HEK293 (cell line): ENCODE measurements at regions not wholly inside any gene's neighbourhood (a gene's known extent, or its start where the extent isn't known, plus 50 kb on each side); places are given as distances from the start of the nearest gene placed in this dataset.
"Not testable (repeated sequence)": the region's sequence is repeated elsewhere in the genome, so short reads cannot be mapped to it uniquely, and the experiment has no call there.

ENCODE experiments used
- CTCF ChIA-PET: fragments of 350-600 bp; formaldehyde crosslinking; extraction: SDS; loops from one replicate; lab custom pipeline; 2021; ENCODE audit warnings: antibody characterized with exemption; lab: Yijun Ruan, JAX
- POLR2A ChIA-PET: fragments of 300-600 bp; formaldehyde crosslinking; extraction: SDS; loops from one replicate; lab custom pipeline; 2020; ENCODE audit warnings: antibody characterized with exemption, inconsistent platforms; lab: Yijun Ruan, JAX
- H3K27ac ChIP-seq: fragments of 200-500 bp; sonication (Bioruptor generic); 2 replicates; pipeline ENCODE4 v1.5.1; 2014; ENCODE audit warnings: low read depth, low read length, control low read depth, inconsistent platforms; ENCODE audit errors: extremely low read depth
- H3K36me3 ChIP-seq, 2 experiments: fragments of 200-500 bp in 1 of 2; sonication (Bioruptor generic) in 1 of 2; 1 replicate in 1 of 2; 2 replicates in 1 of 2; pipeline ENCODE4 v1.5.1; 2014 to 2017; ENCODE audit warnings: inconsistent platforms in 2 of 2, low read length in 2 of 2; ENCODE audit not compliant: control insufficient read depth in 2 of 2, insufficient read depth in 1 of 2
- H3K4me1 ChIP-seq: fragments of 200-500 bp; sonication (Bioruptor generic); 2 replicates; pipeline ENCODE4 v1.5.1; 2014; ENCODE audit warnings: mild to moderate bottlenecking, low read length, inconsistent platforms; ENCODE audit not compliant: control insufficient read depth, insufficient read depth
- H3K4me3 ChIP-seq: 2 replicates; pipeline ENCODE4 v1.5.1; 2011; ENCODE audit warnings: low read depth, mild to moderate bottlenecking, control low read depth, low read length, moderate library complexity
- H3K9me3 ChIP-seq: fragments of 200-500 bp; sonication (Bioruptor generic); 2 replicates; pipeline ENCODE4 v1.5.1; 2014; ENCODE audit warnings: low read depth, low read length, inconsistent platforms; ENCODE audit not compliant: control insufficient read depth, insufficient read depth
- GFI1B ChIP-seq: fragments of 450-650 bp; formaldehyde crosslinking; IDR thresholded peaks from 2 replicates; pipeline ENCODE4 v1.5.1; 2016; ENCODE audit warnings: missing biosample characterization, missing genetic modification characterization
- MEIS1 ChIP-seq: sonication (generic); formaldehyde crosslinking; IDR thresholded peaks from 2 replicates; pipeline ENCODE4 v1.8.1; 2022; ENCODE audit warnings: missing genetic modification reagents, mild to moderate bottlenecking, borderline replicate concordance
- PATZ1 ChIP-seq: fragments of 450-650 bp; formaldehyde crosslinking; IDR thresholded peaks from 2 replicates; pipeline ENCODE4 v1.5.1; 2016; ENCODE audit warnings: missing biosample characterization, missing genetic modification characterization
- ZBTB48 ChIP-seq: fragments of 450-650 bp; formaldehyde crosslinking; IDR thresholded peaks from 2 replicates; pipeline ENCODE4 v1.5.1; 2016; ENCODE audit warnings: missing biosample characterization, missing genetic modification characterization
- ZBTB7A ChIP-seq: fragments of 450-650 bp; formaldehyde crosslinking; IDR thresholded peaks from 2 replicates; pipeline ENCODE4 v1.5.1; 2016; ENCODE audit warnings: low read depth, missing biosample characterization, missing genetic modification characterization
- ZNF112 ChIP-seq: fragments of 450-650 bp; formaldehyde crosslinking; IDR thresholded peaks from 2 replicates; pipeline ENCODE4 v1.5.0; 2017; ENCODE audit warnings: missing biosample characterization, missing genetic modification characterization
- ZNF16 ChIP-seq: fragments of 450-650 bp; formaldehyde crosslinking; IDR thresholded peaks from 2 replicates; pipeline ENCODE4 v1.5.1; 2016; ENCODE audit warnings: low read depth, missing biosample characterization, missing genetic modification characterization
- ZNF19 ChIP-seq: fragments of 450-650 bp; formaldehyde crosslinking; IDR thresholded peaks from 2 replicates; pipeline ENCODE4; 2016; ENCODE audit warnings: missing biosample characterization, missing genetic modification characterization, low read depth
- ZNF341 ChIP-seq: fragments of 450-650 bp; formaldehyde crosslinking; IDR thresholded peaks from 2 replicates; pipeline ENCODE4; 2016; ENCODE audit warnings: low read depth, missing biosample characterization, missing genetic modification characterization
- ZNF362 ChIP-seq: fragments of 450-650 bp; formaldehyde crosslinking; IDR thresholded peaks from 2 replicates; pipeline ENCODE4 v1.5.1; 2016; ENCODE audit warnings: missing biosample characterization, missing genetic modification characterization
- ZNF561 ChIP-seq: fragments of 450-650 bp; IDR thresholded peaks from 2 replicates; pipeline ENCODE4 v1.5.1; 2018; ENCODE audit warnings: missing biosample characterization, missing genetic modification characterization, borderline replicate concordance
- ZNF747 ChIP-seq: fragments of 450-650 bp; formaldehyde crosslinking; IDR thresholded peaks from 2 replicates; pipeline ENCODE4 v1.5.1; 2016; ENCODE audit warnings: missing biosample characterization, missing genetic modification characterization
- ZNF76 ChIP-seq: fragments of 450-650 bp; formaldehyde crosslinking; IDR thresholded peaks from 2 replicates; pipeline ENCODE4; 2016; ENCODE audit warnings: low read depth, missing biosample characterization, missing genetic modification characterization, borderline replicate concordance
- ZNF792 ChIP-seq: fragments of 450-650 bp; formaldehyde crosslinking; IDR thresholded peaks from 2 replicates; pipeline ENCODE4 v1.5.1; 2016; ENCODE audit warnings: missing biosample characterization, missing genetic modification characterization
- TF ChIP-seq, protein P1 (sequence below): fragments of 450-650 bp; formaldehyde crosslinking; IDR thresholded peaks from 2 replicates; pipeline ENCODE4 v1.5.1; 2016; ENCODE audit warnings: missing biosample characterization, missing genetic modification characterization, borderline replicate concordance
- TF ChIP-seq, protein P2 (sequence below): fragments of 450-650 bp; formaldehyde crosslinking; IDR thresholded peaks from 2 replicates; pipeline ENCODE4 v1.5.1; 2016; ENCODE audit warnings: missing biosample characterization, missing genetic modification characterization
- TF ChIP-seq, protein P3 (sequence below): fragments of 450-650 bp; formaldehyde crosslinking; IDR thresholded peaks from 2 replicates; pipeline ENCODE4 v1.5.1; 2016; ENCODE audit warnings: missing biosample characterization, missing genetic modification characterization

DNA sequence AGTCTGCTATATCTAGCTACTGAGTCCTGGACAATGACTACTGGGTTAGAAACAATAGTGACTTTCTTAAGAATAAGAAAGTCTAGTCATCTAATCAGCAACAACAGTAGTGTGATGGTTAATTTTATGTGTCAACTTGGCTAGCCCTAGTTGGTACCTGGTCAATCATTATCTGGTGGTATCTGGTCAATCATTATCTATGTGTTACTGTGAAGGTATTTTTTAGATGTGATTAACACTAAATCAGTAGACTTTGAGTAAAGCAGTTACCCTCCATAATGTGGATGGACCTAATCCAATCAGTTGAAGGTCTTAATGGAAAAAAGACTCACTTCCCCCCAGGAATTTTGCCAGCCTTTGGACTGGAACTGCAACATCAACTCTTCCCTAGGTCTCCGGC is 312.6 kb downstream of the SIPA1L2 start:
- POLR2A ChIA-PET = no interaction called here
- Histone ChIP-seq H3K9me3 (no peaks in the 10 kb centered on the region), H3K36me3 (no peaks in the 10 kb centered on the region), H3K4me1 (peaks cover 7% of the 10 kb centered on the region; the same call in 1 of the 2 replicates)
- TF ChIP-seq ZNF561 (tag by site-specific recombination) (no peak), GFI1B (no peak), ZNF792 (tag by site-specific recombination) (no peak), PATZ1 (no peak), ZNF341 (tag by site-specific recombination) (no peak)
- TF ChIP-seq, protein P1, sequence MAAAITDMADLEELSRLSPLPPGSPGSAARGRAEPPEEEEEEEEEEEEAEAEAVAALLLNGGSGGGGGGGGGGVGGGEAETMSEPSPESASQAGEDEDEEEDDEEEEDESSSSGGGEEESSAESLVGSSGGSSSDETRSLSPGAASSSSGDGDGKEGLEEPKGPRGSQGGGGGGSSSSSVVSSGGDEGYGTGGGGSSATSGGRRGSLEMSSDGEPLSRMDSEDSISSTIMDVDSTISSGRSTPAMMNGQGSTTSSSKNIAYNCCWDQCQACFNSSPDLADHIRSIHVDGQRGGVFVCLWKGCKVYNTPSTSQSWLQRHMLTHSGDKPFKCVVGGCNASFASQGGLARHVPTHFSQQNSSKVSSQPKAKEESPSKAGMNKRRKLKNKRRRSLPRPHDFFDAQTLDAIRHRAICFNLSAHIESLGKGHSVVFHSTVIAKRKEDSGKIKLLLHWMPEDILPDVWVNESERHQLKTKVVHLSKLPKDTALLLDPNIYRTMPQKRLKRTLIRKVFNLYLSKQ (tag by site-specific recombination) = no peak
- TF ChIP-seq, all 188 proteins: peak for 0
- Histone ChIP-seq H3K4me3 (no peak overlapping the region), H3K27ac (no peak overlapping the region)
- CTCF ChIA-PET = no interaction called here

- no peaks in the 10 kb centered on the region for H3K9me3 ChIP-seq
- peaks cover 7% of the 10 kb centered on the region; the same call in 1 of the 2 replicates for H3K4me1 ChIP-seq
- no peaks in the 10 kb centered on the region for H3K36me3 ChIP-seq
- TF ChIP-seq MEIS1 (CRISPR knock-in tag) = no peak
- no peak for TF ChIP-seq ZNF19 (tag by site-specific recombination)
- TF ChIP-seq, protein P2, sequence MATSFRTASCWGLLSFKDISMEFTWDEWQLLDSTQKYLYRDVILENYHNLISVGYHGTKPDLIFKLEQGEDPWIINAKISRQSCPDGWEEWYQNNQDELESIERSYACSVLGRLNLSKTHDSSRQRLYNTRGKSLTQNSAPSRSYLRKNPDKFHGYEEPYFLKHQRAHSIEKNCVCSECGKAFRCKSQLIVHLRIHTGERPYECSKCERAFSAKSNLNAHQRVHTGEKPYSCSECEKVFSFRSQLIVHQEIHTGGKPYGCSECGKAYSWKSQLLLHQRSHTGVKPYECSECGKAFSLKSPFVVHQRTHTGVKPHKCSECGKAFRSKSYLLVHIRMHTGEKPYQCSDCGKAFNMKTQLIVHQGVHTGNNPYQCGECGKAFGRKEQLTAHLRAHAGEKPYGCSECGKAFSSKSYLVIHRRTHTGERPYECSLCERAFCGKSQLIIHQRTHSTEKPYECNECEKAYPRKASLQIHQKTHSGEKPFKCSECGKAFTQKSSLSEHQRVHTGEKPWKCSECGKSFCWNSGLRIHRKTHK = no peak
- no peak for TF ChIP-seq ZNF76 (tag by site-specific recombination)
- no peak for TF ChIP-seq ZBTB48 (tag by site-specific recombination)
- no peak for TF ChIP-seq ZNF362 (tag by site-specific recombination)
- TF ChIP-seq, protein P3, sequence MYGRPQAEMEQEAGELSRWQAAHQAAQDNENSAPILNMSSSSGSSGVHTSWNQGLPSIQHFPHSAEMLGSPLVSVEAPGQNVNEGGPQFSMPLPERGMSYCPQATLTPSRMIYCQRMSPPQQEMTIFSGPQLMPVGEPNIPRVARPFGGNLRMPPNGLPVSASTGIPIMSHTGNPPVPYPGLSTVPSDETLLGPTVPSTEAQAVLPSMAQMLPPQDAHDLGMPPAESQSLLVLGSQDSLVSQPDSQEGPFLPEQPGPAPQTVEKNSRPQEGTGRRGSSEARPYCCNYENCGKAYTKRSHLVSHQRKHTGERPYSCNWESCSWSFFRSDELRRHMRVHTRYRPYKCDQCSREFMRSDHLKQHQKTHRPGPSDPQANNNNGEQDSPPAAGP (tag by site-specific recombination) = no peak
- TF ChIP-seq ZBTB7A (tag by site-specific recombination) = no peak
- no peak for TF ChIP-seq ZNF747 (tag by site-specific recombination)
- no peak for TF ChIP-seq ZNF112
- no peak for TF ChIP-seq ZNF16 (tag by site-specific recombination)
- ChIA-PET CTCF (no interaction called here), POLR2A (no interaction called here)
- no peak overlapping the region for H3K4me3 ChIP-seq
- no peak overlapping the region for H3K27ac ChIP-seq
Observed at GRCh38 chr1:232316864-232317263, 313.1 kb downstream of the SIPA1L2 start.

DNA sequence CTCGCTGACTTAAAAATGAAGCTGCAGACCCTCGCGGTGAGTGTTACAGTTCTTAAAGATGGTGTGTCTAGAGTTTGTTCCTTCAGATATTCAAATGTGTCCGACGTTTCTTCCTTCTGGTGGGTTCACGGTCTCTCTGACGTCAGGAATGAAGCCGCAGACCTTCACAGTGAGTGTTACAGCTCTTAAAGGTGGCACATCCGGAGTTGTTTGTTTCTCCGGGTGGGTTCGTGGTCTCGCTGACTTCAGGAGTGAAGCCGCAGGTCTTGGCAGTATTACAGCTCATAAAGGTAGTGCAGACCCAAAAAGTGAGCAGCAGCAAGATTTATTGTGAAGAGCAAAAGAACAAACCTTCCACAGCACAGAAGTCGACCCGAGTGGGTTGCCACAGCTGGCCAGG is 316.1 kb downstream of the SIPA1L2 start:
- POLR2A ChIA-PET, H3K4me1 ChIP-seq, H3K4me3 ChIP-seq, H3K9me3 ChIP-seq, H3K36me3 ChIP-seq, H3K27ac ChIP-seq: not testable (repeated sequence)
- CTCF ChIA-PET = interaction anchor here (0.6 to 0.7 kb wide), 2 partner anchors 284 to 991 kb away, joined by 3 to 4 read pairs; no protein-coding TSS in a partner anchor
